ENCODE measurements at regions not wholly inside any gene's neighbourhood (a gene's known extent, or its start where the extent isn't known, plus 50 kb on each side); places are given as distances from the start of the nearest gene placed in this dataset.

GRCh38 chr14:88064841-88065240 lies 59.9 kb downstream of the GPR65 start:
- no peak for DNase-seq (ENCODE audit: low spot score)
- H2AFZ ChIP-seq = no peak overlapping the region
- peak overlapping the region; percentile 42 for H3K27ac ChIP-seq

GRCh38 chr14:88069677-88070076 lies 64.7 kb downstream of the GPR65 start:
- Histone ChIP-seq H3K9me3 (ENCODE audit: low read depth) (no peaks in the 10 kb centered on the region), H3K27ac (no peak overlapping the region), H4K20me1 (ENCODE audit: insufficient read depth, poor library complexity, severe bottlenecking) (no peaks in the 10 kb centered on the region), H3K4me2 (no peak overlapping the region), H3K36me3 (replicated peaks; ENCODE audit: insufficient read depth, low read depth) (no peaks in the 10 kb centered on the region), H3K4me1 (ENCODE audit: insufficient read depth) (no peaks in the 10 kb centered on the region), H2AFZ (no peak overlapping the region), H3K9me2 (replicated peaks; ENCODE audit: insufficient read depth) (no peaks in the 10 kb centered on the region), H3K4me3 (no peak overlapping the region), H3K79me2 (no peaks in the 10 kb centered on the region), H3K27me3 (no peaks in the 10 kb centered on the region)
- WGBS (ENCODE audit: low lambda C conversion rate, missing lambda C conversion rate) = 100% methylated on average over 1 of the region's 1 CpG
- DNase-seq (ENCODE audit: low spot score) = no peak
- TF ChIP-seq EZH2 (IDR thresholded peaks at IDR 0.05; ENCODE audit: borderline replicate concordance) (no peak), EZH2phosphoT487 (IDR thresholded peaks at IDR 0.05; ENCODE audit: low read depth, severe bottlenecking, unreplicated experiment) (no peak), CTCF (IDR thresholded peaks at IDR 0.05; ENCODE audit: poor library complexity) (no peak)

More at GRCh38 chr14:88064841-88065240, 59.9 kb downstream of the GPR65 start:
- Histone ChIP-seq H3K36me3 (replicated peaks; ENCODE audit: insufficient read depth, low read depth) (no peaks in the 10 kb centered on the region), H3K9me2 (replicated peaks; ENCODE audit: insufficient read depth) (no peaks in the 10 kb centered on the region), H3K4me2 (no peak overlapping the region), H3K27me3 (no peaks in the 10 kb centered on the region), H3K4me1 (ENCODE audit: insufficient read depth) (no peaks in the 10 kb centered on the region), H3K4me3 (no peak overlapping the region), H3K79me2 (no peaks in the 10 kb centered on the region), H3K9me3 (ENCODE audit: low read depth) (no peaks in the 10 kb centered on the region), H4K20me1 (ENCODE audit: insufficient read depth, poor library complexity, severe bottlenecking) (no peaks in the 10 kb centered on the region)
- TF ChIP-seq CTCF (IDR thresholded peaks at IDR 0.05; ENCODE audit: poor library complexity) (no peak), EZH2phosphoT487 (IDR thresholded peaks at IDR 0.05; ENCODE audit: low read depth, severe bottlenecking, unreplicated experiment) (no peak), EZH2 (IDR thresholded peaks at IDR 0.05; ENCODE audit: borderline replicate concordance) (no peak)
- 80% methylated on average over 4 of the region's 4 CpGs for WGBS (ENCODE audit: low lambda C conversion rate, missing lambda C conversion rate)

- Histone ChIP-seq H3K27ac (peak overlapping the region; percentile 49), H3K9me3 (ENCODE audit: low read depth) (no peaks in the 10 kb centered on the region), H3K79me2 (no peaks in the 10 kb centered on the region), H3K36me3 (replicated peaks; ENCODE audit: insufficient read depth, low read depth) (no peaks in the 10 kb centered on the region), H3K4me3 (no peak overlapping the region), H4K20me1 (ENCODE audit: insufficient read depth, poor library complexity, severe bottlenecking) (no peaks in the 10 kb centered on the region), H3K4me1 (ENCODE audit: insufficient read depth) (no peaks in the 10 kb centered on the region), H3K9me2 (replicated peaks; ENCODE audit: insufficient read depth) (no peaks in the 10 kb centered on the region), H3K27me3 (no peaks in the 10 kb centered on the region), H3K4me2 (peak overlapping the region; percentile 62), H2AFZ (no peak overlapping the region)
- TF ChIP-seq EZH2phosphoT487 (IDR thresholded peaks at IDR 0.05; ENCODE audit: low read depth, severe bottlenecking, unreplicated experiment) = no peak
- no peak for TF ChIP-seq CTCF (IDR thresholded peaks at IDR 0.05; ENCODE audit: poor library complexity)
- no peak for TF ChIP-seq EZH2 (IDR thresholded peaks at IDR 0.05; ENCODE audit: borderline replicate concordance)
- 74% methylated on average over 4 of the region's 4 CpGs for WGBS (ENCODE audit: low lambda C conversion rate, missing lambda C conversion rate)
- DNase-seq (ENCODE audit: low spot score) = no peak
These were observed 70.5 kb downstream of the GPR65 start for GRCh38 chr14:88075269-88075981.

Measured in hepatocyte (in vitro differentiated cells).